GM12878 (cell line): ENCODE measurements at regions not wholly inside any gene's neighbourhood (a gene's known extent, or its start where the extent isn't known, plus 50 kb on each side); places are given as distances from the start of the nearest gene placed in this dataset.

Experiments
- ATAC-seq: fragments of 200-7000 bp; cut with Tn5 transposase; 3 replicates; pipeline ENCODE4 v1.9.1; 2020; ENCODE audit warnings: mild to moderate bottlenecking, moderate library complexity
- BruUV-seq: library from RNA; stranded (reverse); fragments of 400-500 nt; replicated peaks from 2 replicates; lab custom pipeline; 2021; lab: Mats Ljungman, UMichigan
- CTCF ChIA-PET: fragments of 300-600 bp; sonication (Branson Sonifier 250); formaldehyde crosslinking; extraction: SDS; loops from one replicate; lab custom pipeline; 2021; ENCODE audit warnings: inconsistent platforms; lab: Yijun Ruan, JAX
- POLR2A ChIA-PET: fragments of 350-600 bp; formaldehyde crosslinking; extraction: SDS; loops from one replicate; lab custom pipeline; 2021; ENCODE audit warnings: inconsistent platforms; lab: Charles Lee
- RAD21 ChIA-PET: fragments of 300-600 bp; sonication (Branson Sonifier 250); formaldehyde crosslinking; loops from one replicate; lab custom pipeline; 2023; ENCODE audit warnings: antibody characterized with exemption; ENCODE audit not compliant: unreplicated experiment; lab: Charles Lee
- SMC1A ChIA-PET: fragments of 300-600 bp; sonication (Branson Sonifier 250); formaldehyde crosslinking; loops from one replicate; lab custom pipeline; 2023; ENCODE audit not compliant: unreplicated experiment, uncharacterized antibody; lab: Charles Lee
- DNase-seq: peaks from one replicate; pipeline ENCODE4 v3.0.0-alpha.2; 2011; ENCODE audit warnings: low read depth, low spot score
- FAIRE-seq: peaks from 3 replicates; lab custom pipeline; 2011; peaks lifted over from hg19 to GRCh38; lab: Jason Lieb, UNC
- H2AFZ ChIP-seq: 2 replicates; pipeline ENCODE4 v1.6.0; 2011; ENCODE audit warnings: low read depth, low read length, control low read depth; ENCODE audit not compliant: control insufficient read depth
- H3K27ac ChIP-seq: 2 replicates; pipeline ENCODE4 v1.5.1; 2011; ENCODE audit warnings: control low read depth; ENCODE audit not compliant: control insufficient read depth, insufficient read depth
- H3K27me3 ChIP-seq, 2 experiments: replicated peaks in 1 of 2; 2 replicates each; pipeline versions ENCODE4 v1.6.0 to v1.6.1; 2011; ENCODE audit warnings: low read length in 1 of 2; ENCODE audit not compliant: control insufficient read depth in 2 of 2, insufficient read depth in 2 of 2
- H3K36me3 ChIP-seq, 2 experiments: 2 replicates each; pipeline ENCODE4 v1.5.1; 2011; ENCODE audit warnings: low read length in 1 of 2; ENCODE audit not compliant: control insufficient read depth in 2 of 2, insufficient read depth in 2 of 2
- H3K4me1 ChIP-seq: 2 replicates; pipeline ENCODE4 v1.6.1; 2011; ENCODE audit warnings: mild to moderate bottlenecking, low read length, moderate library complexity, mixed read lengths; ENCODE audit not compliant: control insufficient read depth, insufficient read depth
- H3K4me2 ChIP-seq: 2 replicates; pipeline ENCODE4 v1.6.0; 2011; ENCODE audit warnings: control low read depth; ENCODE audit not compliant: control insufficient read depth, insufficient read depth
- H3K4me3 ChIP-seq: fragments of 200-600 bp; sonication (generic); 2 replicates; pipeline ENCODE4 v1.5.1; 2016
- H3K79me2 ChIP-seq: 2 replicates; pipeline ENCODE4 v1.6.0; 2011; ENCODE audit warnings: low read length; ENCODE audit not compliant: control insufficient read depth, insufficient read depth
- H3K9ac ChIP-seq: 2 replicates; pipeline ENCODE4 v1.8.0; 2011; ENCODE audit warnings: low read length, control low read depth, mixed read lengths; ENCODE audit not compliant: control insufficient read depth, insufficient read depth
- H3K9me3 ChIP-seq: replicated peaks from 3 replicates; pipeline ENCODE4 v1.5.1; 2011; ENCODE audit warnings: mild to moderate bottlenecking, low read length; ENCODE audit not compliant: control insufficient read depth, insufficient read depth
- H4K20me1 ChIP-seq: 2 replicates; pipeline ENCODE4 v1.6.0; 2011; ENCODE audit not compliant: control insufficient read depth, insufficient read depth
- BCL11A ChIP-seq: IDR thresholded peaks from 2 replicates; pipeline ENCODE4 v1.6.1; 2011; ENCODE audit warnings: low read depth, low read length
- EGR1 ChIP-seq, 2 experiments: IDR thresholded peaks; 1 replicate in 1 of 2; 2 replicates in 1 of 2; pipeline ENCODE4 v1.6.1; 2011 to 2012; ENCODE audit warnings: low read depth in 2 of 2, low read length in 2 of 2, borderline replicate concordance in 1 of 2, mild to moderate bottlenecking in 1 of 2, moderate library complexity in 1 of 2
- WGBS: methylation state at CpG from one replicate; pipeline ENCODE4 v1.1.6; 2016; ENCODE audit warnings: low lambda C conversion rate; ENCODE audit not compliant: insufficient replicate concordance, insufficient coverage; ENCODE audit errors: missing lambda C conversion rate; 5-methylcytosine and 5-hydroxymethylcytosine counted together
- in situ Hi-C: fragments of 300-500 bp; cut with MboI; formaldehyde crosslinking; loops from 9 replicates; pipeline ENCODE4 v1.14.3; 2018; ENCODE audit warnings: mixed read lengths
- intact Hi-C: fragments of 100-400 bp; cut with micrococcal nuclease; formaldehyde crosslinking; loops from one replicate; pipeline ENCODE4 v1.14.2; 2022; ENCODE audit not compliant: unreplicated experiment
- TF ChIP-seq, protein P1 (sequence below): fragments of 450-650 bp; IDR thresholded peaks from 2 replicates; pipeline ENCODE4 v1.6.1; 2017; ENCODE audit warnings: mild to moderate bottlenecking, moderate library complexity

GRCh38 chrX:113728937-113729336, 854.9 kb upstream of the HTR2C start:
- Histone ChIP-seq H3K9ac (no peak overlapping the region), H3K27me3 (no peaks in the 10 kb centered on the region), H3K36me3 (no peaks in the 10 kb centered on the region), H3K9me3 (no peaks in the 10 kb centered on the region), H2AFZ (no peak overlapping the region), H3K4me1 (no peaks in the 10 kb centered on the region), H3K79me2 (no peaks in the 10 kb centered on the region), H3K4me2 (no peak overlapping the region), H4K20me1 (no peaks in the 10 kb centered on the region), H3K4me3 (no peak overlapping the region), H3K27ac (no peak overlapping the region)
- no TSS peak for BruUV-seq
- WGBS: 50% methylated on average over 2 of the region's 2 CpGs
- no peak for FAIRE-seq
- ATAC-seq: no peak
- intact Hi-C loops: no loop called here
- in situ Hi-C loops: no loop called here
- TF ChIP-seq, protein P1, sequence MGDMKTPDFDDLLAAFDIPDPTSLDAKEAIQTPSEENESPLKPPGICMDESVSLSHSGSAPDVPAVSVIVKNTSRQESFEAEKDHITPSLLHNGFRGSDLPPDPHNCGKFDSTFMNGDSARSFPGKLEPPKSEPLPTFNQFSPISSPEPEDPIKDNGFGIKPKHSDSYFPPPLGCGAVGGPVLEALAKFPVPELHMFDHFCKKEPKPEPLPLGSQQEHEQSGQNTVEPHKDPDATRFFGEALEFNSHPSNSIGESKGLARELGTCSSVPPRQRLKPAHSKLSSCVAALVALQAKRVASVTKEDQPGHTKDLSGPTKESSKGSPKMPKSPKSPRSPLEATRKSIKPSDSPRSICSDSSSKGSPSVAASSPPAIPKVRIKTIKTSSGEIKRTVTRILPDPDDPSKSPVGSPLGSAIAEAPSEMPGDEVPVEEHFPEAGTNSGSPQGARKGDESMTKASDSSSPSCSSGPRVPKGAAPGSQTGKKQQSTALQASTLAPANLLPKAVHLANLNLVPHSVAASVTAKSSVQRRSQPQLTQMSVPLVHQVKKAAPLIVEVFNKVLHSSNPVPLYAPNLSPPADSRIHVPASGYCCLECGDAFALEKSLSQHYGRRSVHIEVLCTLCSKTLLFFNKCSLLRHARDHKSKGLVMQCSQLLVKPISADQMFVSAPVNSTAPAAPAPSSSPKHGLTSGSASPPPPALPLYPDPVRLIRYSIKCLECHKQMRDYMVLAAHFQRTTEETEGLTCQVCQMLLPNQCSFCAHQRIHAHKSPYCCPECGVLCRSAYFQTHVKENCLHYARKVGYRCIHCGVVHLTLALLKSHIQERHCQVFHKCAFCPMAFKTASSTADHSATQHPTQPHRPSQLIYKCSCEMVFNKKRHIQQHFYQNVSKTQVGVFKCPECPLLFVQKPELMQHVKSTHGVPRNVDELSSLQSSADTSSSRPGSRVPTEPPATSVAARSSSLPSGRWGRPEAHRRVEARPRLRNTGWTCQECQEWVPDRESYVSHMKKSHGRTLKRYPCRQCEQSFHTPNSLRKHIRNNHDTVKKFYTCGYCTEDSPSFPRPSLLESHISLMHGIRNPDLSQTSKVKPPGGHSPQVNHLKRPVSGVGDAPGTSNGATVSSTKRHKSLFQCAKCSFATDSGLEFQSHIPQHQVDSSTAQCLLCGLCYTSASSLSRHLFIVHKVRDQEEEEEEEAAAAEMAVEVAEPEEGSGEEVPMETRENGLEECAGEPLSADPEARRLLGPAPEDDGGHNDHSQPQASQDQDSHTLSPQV: no peak
- no peak for TF ChIP-seq BCL11A
- TF ChIP-seq EGR1 (IDR thresholded peaks at IDR 0.05; ENCODE audit: borderline replicate concordance in 1 of 2, low read depth in 2 of 2, low read length in 2 of 2): no peak
- RAD21 ChIA-PET: no interaction called here
- CTCF ChIA-PET: interaction anchor here (0.7 kb wide), 1 partner anchor 20 kb away, joined by 3 read pairs; no protein-coding TSS in a partner anchor
- SMC1A ChIA-PET: no interaction called here
- DNase-seq: no peak
- POLR2A ChIA-PET: no interaction called here
